B cell (primary cell): ENCODE measurements at regions not wholly inside any gene's neighbourhood (a gene's known extent, or its start where the extent isn't known, plus 50 kb on each side); places are given as distances from the start of the nearest gene placed in this dataset.

ENCODE experiments used
- ATAC-seq: fragments of 200-7000 bp; cut with Tn5 transposase; one replicate; pipeline ENCODE4 v1.10.0; 2021; ENCODE audit warnings: low read depth, mild to moderate bottlenecking, moderate number of reproducible peaks, moderate library complexity
- CTCF ChIA-PET: fragments of 350-600 bp; sonication (Branson Sonifier 250); formaldehyde crosslinking; loops from one replicate; lab custom pipeline; 2021; ENCODE audit warnings: antibody characterized with exemption, inconsistent platforms; lab: Charles Lee
- POLR2A ChIA-PET: fragments of 350-600 bp; sonication (Branson Sonifier 250); formaldehyde crosslinking; loops from one replicate; lab custom pipeline; 2021; ENCODE audit warnings: antibody characterized with exemption; lab: Charles Lee
- DNase-seq: peaks from one replicate; pipeline ENCODE4 v3.0.0; 2013
- H2AFZ ChIP-seq: 2 replicates; pipeline ENCODE4 v1.6.1; 2012; ENCODE audit warnings: mild to moderate bottlenecking, low read depth, low read length; ENCODE audit not compliant: insufficient read depth, poor library complexity, severe bottlenecking
- H3K27ac ChIP-seq, 2 donors: 1 replicate in 1 of 2; 2 replicates in 1 of 2; pipeline ENCODE4 v1.5.1; 2012 to 2013; ENCODE audit warnings: low read length in 2 of 2, mild to moderate bottlenecking in 2 of 2, moderate library complexity in 1 of 2
- H3K27me3 ChIP-seq, 4 experiments: fragments of 200-600 bp in 1 of 4; sonication (generic) in 1 of 4; replicated peaks in 1 of 4; 1 replicate in 2 of 4; 2 replicates in 2 of 4; pipeline versions ENCODE4 v1.6.1 to v1.7.0; 2013 to 2016; ENCODE audit warnings: low read length in 3 of 4, mild to moderate bottlenecking in 2 of 4, mixed read lengths in 1 of 4, moderate library complexity in 1 of 4; ENCODE audit not compliant: insufficient read depth in 4 of 4, control insufficient read depth in 3 of 4; ENCODE audit errors: control extremely low read depth in 1 of 4
- H3K36me3 ChIP-seq, 2 experiments: replicated peaks in 1 of 2; 1 replicate in 1 of 2; 2 replicates in 1 of 2; pipeline versions ENCODE4 v1.6.1 to v1.7.1; 2013; ENCODE audit warnings: low read length in 1 of 2; ENCODE audit not compliant: insufficient read depth in 2 of 2, control insufficient read depth in 1 of 2; ENCODE audit errors: control extremely low read depth in 1 of 2, extremely low read depth in 1 of 2
- H3K4me1 ChIP-seq, 2 donors: fragments of 200-600 bp in 1 of 2; sonication (generic) in 1 of 2; 1 replicate in 1 of 2; 2 replicates in 1 of 2; pipeline versions ENCODE4 v1.5.1 to v1.6.1; 2013 to 2017; ENCODE audit warnings: low read length in 2 of 2; ENCODE audit not compliant: control insufficient read depth in 2 of 2, insufficient read depth in 2 of 2
- H3K4me2 ChIP-seq: replicated peaks from 2 replicates; pipeline ENCODE3; 2012; ENCODE audit warnings: mild to moderate bottlenecking, low read depth, low read length; ENCODE audit not compliant: poor library complexity, severe bottlenecking
- H3K4me3 ChIP-seq, 5 experiments: fragments of 200-600 bp in 1 of 5; sonication (generic) in 1 of 5; 1 replicate in 3 of 5; 2 replicates in 2 of 5; pipeline versions ENCODE4 v1.5.1 to v1.7.0; 2011 to 2016; ENCODE audit warnings: low read length in 4 of 5, mild to moderate bottlenecking in 4 of 5, low read depth in 2 of 5, control low read depth in 1 of 5, moderate library complexity in 1 of 5; ENCODE audit not compliant: insufficient read depth in 1 of 5; ENCODE audit errors: control extremely low read depth in 1 of 5, extremely low read depth in 1 of 5
- H3K79me2 ChIP-seq: fragments of 200-600 bp; sonication (generic); one replicate; pipeline ENCODE4 v1.6.0; 2016; ENCODE audit warnings: low read length; ENCODE audit not compliant: control insufficient read depth, insufficient read depth
- H3K9ac ChIP-seq: fragments of 200-600 bp; sonication (generic); 2 replicates; pipeline ENCODE4 v1.6.1; 2017; ENCODE audit warnings: mild to moderate bottlenecking, low read length, moderate library complexity
- H3K9me3 ChIP-seq, 3 donors: one replicate each; pipeline versions ENCODE4 v1.6.1 to v1.7.1; 2013; ENCODE audit warnings: low read length in 2 of 3; ENCODE audit not compliant: control insufficient read depth in 2 of 3, insufficient read depth in 1 of 3; ENCODE audit errors: control extremely low read depth in 1 of 3
- H4K20me1 ChIP-seq: 2 replicates; pipeline ENCODE4 v1.6.0; 2012; ENCODE audit warnings: mild to moderate bottlenecking, low read length; ENCODE audit not compliant: insufficient read depth, control insufficient read depth, poor library complexity, severe bottlenecking
- H3K27ac Mint-ChIP-seq: one replicate; pipeline ENCODE4 v1.8.0; 2021; ENCODE audit warnings: mixed read lengths
- H3K27me3 Mint-ChIP-seq: one replicate; pipeline ENCODE4 v1.8.0; 2021; ENCODE audit warnings: mixed read lengths
- H3K4me1 Mint-ChIP-seq: one replicate; pipeline ENCODE4 v1.8.0; 2021; ENCODE audit warnings: mixed read lengths
- H3K4me3 Mint-ChIP-seq: one replicate; pipeline ENCODE4 v1.8.0; 2021; ENCODE audit warnings: mixed read lengths
- H3K9me3 Mint-ChIP-seq: one replicate; pipeline ENCODE4 v1.8.0; 2022; ENCODE audit warnings: mixed read lengths; ENCODE audit not compliant: insufficient read depth
- EZH2 ChIP-seq: IDR thresholded peaks from 2 replicates; pipeline ENCODE4 v1.6.1; 2012; ENCODE audit warnings: borderline replicate concordance, low read depth, mild to moderate bottlenecking, moderate library complexity, low read length; ENCODE audit not compliant: insufficient read depth, poor library complexity, severe bottlenecking
- WGBS: methylation state at CpG from one replicate; pipeline ENCODE4 v1.1.5; 2013; ENCODE audit warnings: missing lambda C conversion rate; ENCODE audit not compliant: insufficient coverage; 5-methylcytosine and 5-hydroxymethylcytosine counted together
- intact Hi-C: fragments of 100-400 bp; cut with micrococcal nuclease; formaldehyde crosslinking; loops from one replicate; pipeline ENCODE4 v1.10.0; 2022
- TF ChIP-seq, protein P1 (sequence below): fragments of 200-600 bp; IDR thresholded peaks from one replicate; pipeline ENCODE4 v1.8.0; 2022; ENCODE audit warnings: antibody characterized with exemption, mild to moderate bottlenecking

GRCh38 chr12:115801871-115802270, 475.6 kb downstream of the MED13L start:
- no peak overlapping the region for H3K4me2 ChIP-seq
- H3K27me3 ChIP-seq = no peaks in the 10 kb centered on the region
- no peak overlapping the region for H3K27ac ChIP-seq
- no peak overlapping the region for H2AFZ ChIP-seq
- H3K9me3 ChIP-seq = no peaks in the 10 kb centered on the region
- 60% methylated on average over 3 of the region's 3 CpGs for WGBS
- no peaks in the 10 kb centered on the region for H3K9me3 Mint-ChIP-seq
- no peak for DNase-seq
- CTCF ChIA-PET = no interaction called here
- POLR2A ChIA-PET = no interaction called here
- H3K4me1 ChIP-seq = no peaks in the 10 kb centered on the region
- H3K79me2 ChIP-seq = no peaks in the 10 kb centered on the region
- H3K4me3 Mint-ChIP-seq = no peak overlapping the region
- H3K4me3 ChIP-seq = no peak overlapping the region
- intact Hi-C loops = no loop called here
- ATAC-seq = no peak
- H3K9ac ChIP-seq = no peak overlapping the region
- peaks cover 3% of the 10 kb centered on the region for H3K27me3 Mint-ChIP-seq
- no peaks in the 10 kb centered on the region for H3K36me3 ChIP-seq
- TF ChIP-seq, protein P1, sequence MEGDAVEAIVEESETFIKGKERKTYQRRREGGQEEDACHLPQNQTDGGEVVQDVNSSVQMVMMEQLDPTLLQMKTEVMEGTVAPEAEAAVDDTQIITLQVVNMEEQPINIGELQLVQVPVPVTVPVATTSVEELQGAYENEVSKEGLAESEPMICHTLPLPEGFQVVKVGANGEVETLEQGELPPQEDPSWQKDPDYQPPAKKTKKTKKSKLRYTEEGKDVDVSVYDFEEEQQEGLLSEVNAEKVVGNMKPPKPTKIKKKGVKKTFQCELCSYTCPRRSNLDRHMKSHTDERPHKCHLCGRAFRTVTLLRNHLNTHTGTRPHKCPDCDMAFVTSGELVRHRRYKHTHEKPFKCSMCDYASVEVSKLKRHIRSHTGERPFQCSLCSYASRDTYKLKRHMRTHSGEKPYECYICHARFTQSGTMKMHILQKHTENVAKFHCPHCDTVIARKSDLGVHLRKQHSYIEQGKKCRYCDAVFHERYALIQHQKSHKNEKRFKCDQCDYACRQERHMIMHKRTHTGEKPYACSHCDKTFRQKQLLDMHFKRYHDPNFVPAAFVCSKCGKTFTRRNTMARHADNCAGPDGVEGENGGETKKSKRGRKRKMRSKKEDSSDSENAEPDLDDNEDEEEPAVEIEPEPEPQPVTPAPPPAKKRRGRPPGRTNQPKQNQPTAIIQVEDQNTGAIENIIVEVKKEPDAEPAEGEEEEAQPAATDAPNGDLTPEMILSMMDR = no peak
- TF ChIP-seq EZH2 = no peak
- no peaks in the 10 kb centered on the region for H3K4me1 Mint-ChIP-seq
- no peaks in the 10 kb centered on the region for H4K20me1 ChIP-seq
- H3K27ac Mint-ChIP-seq = no peak overlapping the region

DNA sequence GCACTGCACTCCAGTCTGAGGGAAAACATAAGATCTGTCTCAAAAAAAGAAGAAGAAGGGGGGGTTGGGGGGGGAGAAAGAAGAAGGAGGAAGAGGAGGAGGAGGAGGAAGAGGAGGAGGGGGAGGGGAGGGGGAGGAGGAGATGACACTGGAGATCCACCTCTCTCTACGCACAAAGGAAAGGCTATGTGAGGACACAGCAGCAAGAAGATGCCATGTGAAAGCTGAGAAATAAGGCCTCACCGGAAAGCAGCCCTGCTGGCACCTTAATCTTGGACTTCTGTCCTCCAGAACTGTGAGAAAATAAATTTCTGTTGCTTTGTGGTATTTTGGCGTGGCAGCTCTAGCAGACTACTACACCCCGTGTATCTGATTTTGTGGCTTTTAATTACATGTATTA, 477.9 kb downstream of the MED13L start:
- no peak overlapping the region for H3K27ac Mint-ChIP-seq
- no peaks in the 10 kb centered on the region for H3K9me3 Mint-ChIP-seq
- Histone ChIP-seq H3K79me2 (no peaks in the 10 kb centered on the region), H3K36me3 (no peaks in the 10 kb centered on the region), H3K27ac (no peak overlapping the region), H3K4me2 (no peak overlapping the region), H2AFZ (no peak overlapping the region), H3K9me3 (no peaks in the 10 kb centered on the region), H3K27me3 (no peaks in the 10 kb centered on the region), H4K20me1 (no peaks in the 10 kb centered on the region), H3K4me1 (no peaks in the 10 kb centered on the region), H3K9ac (no peak overlapping the region), H3K4me3 (no peak overlapping the region)
- TF ChIP-seq, protein P1 = no peak
- TF ChIP-seq EZH2 = no peak
- no peak for DNase-seq
- H3K27me3 Mint-ChIP-seq = peaks cover 9% of the 10 kb centered on the region
- ChIA-PET CTCF (no interaction called here), POLR2A (no interaction called here)
- ATAC-seq = no peak
- H3K4me1 Mint-ChIP-seq = no peaks in the 10 kb centered on the region
- 90% methylated on average over 2 of the region's 4 CpGs for WGBS
- intact Hi-C loops = no loop called here
- no peak overlapping the region for H3K4me3 Mint-ChIP-seq
